Duodenal mucosa (tissue), 2 donors: ENCODE measurements at regions not wholly inside any gene's neighbourhood (a gene's known extent, or its start where the extent isn't known, plus 50 kb on each side); places are given as distances from the start of the nearest gene placed in this dataset.

Experiments
- H3K27ac ChIP-seq: one replicate; pipeline ENCODE4 v1.7.0; 2013; ENCODE audit warnings: low read depth, low read length
- H3K27me3 ChIP-seq, 2 donors: one replicate each; pipeline ENCODE4 v1.7.0; 2013; ENCODE audit warnings: low read length in 2 of 2, control low read depth in 1 of 2; ENCODE audit not compliant: insufficient read depth in 2 of 2, control insufficient read depth in 1 of 2
- H3K36me3 ChIP-seq, 2 donors: one replicate each; pipeline ENCODE4 v1.7.0; 2013; ENCODE audit warnings: low read length in 2 of 2, control low read depth in 1 of 2; ENCODE audit not compliant: insufficient read depth in 2 of 2, control insufficient read depth in 1 of 2
- H3K4me1 ChIP-seq, 2 donors: one replicate each; pipeline ENCODE4 v1.7.0; 2013; ENCODE audit warnings: low read length in 2 of 2, control low read depth in 1 of 2; ENCODE audit not compliant: insufficient read depth in 2 of 2, control insufficient read depth in 1 of 2
- H3K4me3 ChIP-seq, 2 donors: one replicate each; pipeline ENCODE4 v1.7.0; 2013; ENCODE audit warnings: low read length in 2 of 2, low read depth in 1 of 2
- H3K9ac ChIP-seq, 2 donors: one replicate each; pipeline ENCODE4 v1.7.0; 2013; ENCODE audit warnings: low read length in 2 of 2, low read depth in 1 of 2
- H3K9me3 ChIP-seq, 2 donors: one replicate each; pipeline ENCODE4 v1.7.0; 2013; ENCODE audit warnings: low read length in 2 of 2, control low read depth in 1 of 2; ENCODE audit not compliant: control insufficient read depth in 1 of 2

DNA sequence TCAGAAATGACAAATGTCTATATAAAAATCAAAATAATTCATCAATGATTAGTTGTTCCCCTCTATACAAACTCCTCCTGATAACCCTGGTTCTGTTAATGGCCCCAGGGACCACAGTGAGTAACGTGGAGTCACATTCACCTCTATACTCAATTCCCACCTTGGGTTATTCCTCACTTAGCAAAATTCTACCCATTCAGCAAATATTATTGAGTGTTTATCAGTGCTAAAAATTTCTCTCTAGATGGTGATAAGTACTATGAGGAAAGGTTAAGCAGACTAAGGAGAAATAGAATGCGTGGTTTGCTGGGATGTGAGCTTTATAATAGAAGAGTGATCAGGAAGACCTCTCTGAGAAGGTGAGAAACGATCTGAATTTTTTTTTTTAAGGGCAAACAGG lies 1124.5 kb downstream of the BCL11A start:
- H3K36me3 ChIP-seq = no peaks in the 10 kb centered on the region
- H3K4me1 ChIP-seq = no peaks in the 10 kb centered on the region
- no peak overlapping the region for H3K9ac ChIP-seq
- no peaks in the 10 kb centered on the region for H3K27me3 ChIP-seq
- H3K27ac ChIP-seq = no peak overlapping the region
- H3K9me3 ChIP-seq = peaks cover 3 to 6% of the 10 kb centered on the region in 2 donors
- H3K4me3 ChIP-seq = no peak overlapping the region

DNA sequence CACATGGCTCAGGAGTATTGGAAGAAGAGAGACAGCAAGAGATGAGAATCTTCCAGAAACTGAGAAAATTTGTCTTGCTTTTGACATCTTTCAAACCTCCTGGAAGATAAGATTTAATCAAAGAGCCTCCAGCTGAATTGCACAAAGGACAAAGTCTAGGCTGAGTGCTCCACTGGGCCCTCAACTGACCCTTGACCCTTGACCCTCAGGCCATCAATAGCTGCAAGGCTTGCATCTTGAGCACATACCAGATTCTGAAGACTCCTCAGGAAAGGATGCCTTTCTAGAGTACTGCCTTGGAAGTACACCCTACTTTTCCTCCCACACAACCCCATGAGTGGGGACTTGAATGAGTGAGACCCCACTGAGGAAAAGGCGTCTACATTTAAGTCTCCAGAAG lies 1125.5 kb downstream of the BCL11A start:
- Histone ChIP-seq H3K4me3 (no peak overlapping the region), H3K27ac (no peak overlapping the region), H3K9me3 (peaks cover 3 to 5% of the 10 kb centered on the region in 2 donors), H3K9ac (no peak overlapping the region), H3K36me3 (no peaks in the 10 kb centered on the region), H3K4me1 (no peaks in the 10 kb centered on the region), H3K27me3 (no peaks in the 10 kb centered on the region)

DNA sequence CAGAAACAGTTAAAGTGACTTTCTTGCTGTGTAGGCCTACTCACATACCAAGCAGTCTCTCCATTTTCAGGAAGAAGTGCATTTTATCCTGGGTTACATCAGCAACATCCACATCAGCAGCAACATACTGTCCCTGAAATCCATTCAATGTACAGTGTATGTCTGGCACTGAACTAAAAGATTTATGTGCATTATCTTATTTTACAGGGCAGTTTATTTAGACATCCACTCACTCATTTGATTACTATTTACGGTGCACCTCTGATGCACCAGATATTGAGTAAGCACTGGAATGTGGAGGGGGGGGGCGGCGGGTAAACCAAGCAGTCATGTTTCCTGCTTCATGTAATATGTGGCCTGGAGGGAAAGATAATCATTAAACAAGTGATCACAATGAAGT lies 1128.2 kb downstream of the BCL11A start:
- no peak overlapping the region for H3K9ac ChIP-seq
- H3K27me3 ChIP-seq = no peaks in the 10 kb centered on the region
- no peaks in the 10 kb centered on the region for H3K4me1 ChIP-seq
- H3K4me3 ChIP-seq = no peak overlapping the region
- H3K36me3 ChIP-seq = no peaks in the 10 kb centered on the region
- H3K9me3 ChIP-seq = no peaks in the 10 kb centered on the region
- H3K27ac ChIP-seq = no peak overlapping the region

DNA sequence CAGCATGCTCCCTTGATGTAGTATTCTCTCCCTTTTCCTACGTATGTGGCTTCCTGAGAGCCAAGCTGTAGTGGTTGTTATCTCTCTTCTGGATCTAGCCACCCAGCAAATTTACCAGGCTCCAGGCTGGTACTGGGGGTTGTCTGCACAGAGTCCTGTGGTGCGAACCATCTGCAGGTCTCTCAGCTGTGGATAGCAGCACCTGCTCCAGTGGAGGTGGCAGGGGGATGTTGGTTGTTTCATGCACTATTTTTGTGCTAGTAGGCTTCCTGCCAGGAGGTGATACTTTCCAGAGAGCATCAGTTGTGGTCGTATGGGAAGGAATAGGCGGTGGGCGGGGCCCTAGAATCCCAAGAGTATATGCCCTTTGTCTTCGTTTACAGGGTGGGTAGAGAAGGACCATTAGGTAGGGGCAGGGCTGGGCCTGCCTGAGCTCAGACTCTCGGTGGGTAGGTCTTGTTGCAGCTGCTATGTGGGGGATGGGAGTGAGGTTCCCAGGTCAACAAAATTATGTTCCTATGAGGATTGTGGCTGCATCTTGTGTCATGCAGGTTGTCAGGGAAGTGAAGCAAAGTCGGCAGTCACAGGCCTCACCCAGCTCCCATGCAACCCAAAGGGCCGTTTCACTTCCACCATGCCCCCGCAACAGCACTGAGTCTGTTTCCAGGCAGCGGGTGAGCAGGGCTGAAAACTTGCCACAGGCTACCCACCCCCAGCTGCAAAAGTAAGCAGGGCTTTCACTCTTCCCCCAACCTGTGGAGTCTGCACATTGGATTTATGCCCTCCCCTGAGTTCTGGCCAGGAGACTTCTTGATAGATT lies 1139.5 kb downstream of the BCL11A start:
- H3K9ac ChIP-seq = no peak overlapping the region
- H3K27ac ChIP-seq = no peak overlapping the region
- H3K9me3 ChIP-seq = no peaks in the 10 kb centered on the region
- no peaks in the 10 kb centered on the region for H3K4me1 ChIP-seq
- H3K36me3 ChIP-seq = no peaks in the 10 kb centered on the region
- no peak overlapping the region for H3K4me3 ChIP-seq
- no peaks in the 10 kb centered on the region for H3K27me3 ChIP-seq

DNA sequence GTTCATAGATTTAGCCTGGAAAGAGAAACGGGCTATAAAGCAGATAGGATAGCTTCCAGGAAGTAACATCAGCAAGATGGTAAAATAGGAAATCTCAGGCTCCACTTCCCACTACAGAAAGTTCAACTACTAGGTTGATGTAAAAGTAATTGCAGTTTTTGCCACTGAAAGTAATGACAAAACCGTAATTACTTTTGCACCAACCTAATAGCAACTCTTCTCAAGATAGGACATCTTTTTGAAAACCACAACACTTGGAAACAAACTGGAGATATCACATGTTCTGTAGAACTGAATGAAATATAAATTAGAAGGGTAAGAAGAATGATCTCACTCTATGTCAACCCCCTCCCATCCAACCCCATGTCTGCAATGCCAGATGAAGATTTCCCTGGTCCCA lies 1154.3 kb downstream of the BCL11A start:
- Histone ChIP-seq H3K27me3 (no peaks in the 10 kb centered on the region), H3K4me1 (no peaks in the 10 kb centered on the region), H3K9ac (no peak overlapping the region), H3K36me3 (no peaks in the 10 kb centered on the region), H3K9me3 (peaks cover 0 to 4% of the 10 kb centered on the region in 2 donors), H3K4me3 (no peak overlapping the region), H3K27ac (no peak overlapping the region)

DNA sequence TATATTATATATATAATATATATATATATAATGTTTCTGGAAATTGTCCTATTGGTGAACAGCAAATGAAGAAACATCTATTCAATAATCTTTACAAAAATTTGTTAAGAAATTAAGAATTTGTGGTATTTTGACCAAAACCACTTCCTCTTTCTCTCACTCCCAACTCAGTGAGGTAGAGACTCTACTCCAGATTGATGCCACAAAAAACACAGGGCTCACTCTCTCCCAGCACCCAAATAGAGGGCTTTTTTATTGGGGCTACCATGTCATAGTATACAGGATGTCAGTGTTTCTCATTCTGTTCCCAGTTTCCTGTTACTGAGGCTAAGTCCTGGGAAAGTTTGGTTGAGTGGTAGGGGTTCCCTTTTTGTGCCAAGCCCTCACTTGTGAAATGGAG lies 1155.4 kb downstream of the BCL11A start:
- H3K4me1 ChIP-seq = no peaks in the 10 kb centered on the region
- H3K27me3 ChIP-seq = no peaks in the 10 kb centered on the region
- no peak overlapping the region for H3K27ac ChIP-seq
- peaks cover 0 to 4% of the 10 kb centered on the region in 2 donors for H3K9me3 ChIP-seq
- no peak overlapping the region for H3K9ac ChIP-seq
- H3K4me3 ChIP-seq = no peak overlapping the region
- H3K36me3 ChIP-seq = no peaks in the 10 kb centered on the region

DNA sequence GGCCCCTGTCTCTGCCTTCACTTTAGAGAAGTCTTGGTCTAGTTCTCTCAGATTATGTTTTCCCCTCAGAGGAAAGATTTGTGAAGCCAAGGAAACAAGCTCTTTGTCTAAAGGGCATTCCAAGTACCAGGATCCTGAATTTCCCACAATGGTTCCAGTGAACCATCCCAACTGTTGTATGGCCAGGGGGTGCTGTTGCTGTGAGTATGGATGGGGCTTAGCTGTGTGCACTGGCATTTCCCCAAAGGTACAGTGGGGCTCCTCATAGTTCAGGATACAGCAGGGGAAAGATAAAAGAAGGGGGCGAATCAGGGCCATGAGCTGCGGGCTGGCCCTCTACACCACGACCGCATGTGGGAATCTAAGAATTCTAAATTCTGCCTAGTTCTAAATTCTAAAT lies 1154.0 kb upstream of the FANCL start:
- Histone ChIP-seq H3K4me3 (no peak overlapping the region), H3K36me3 (no peaks in the 10 kb centered on the region), H3K27ac (no peak overlapping the region), H3K27me3 (no peaks in the 10 kb centered on the region), H3K4me1 (no peaks in the 10 kb centered on the region), H3K9me3 (no peaks in the 10 kb centered on the region), H3K9ac (no peak overlapping the region)

DNA sequence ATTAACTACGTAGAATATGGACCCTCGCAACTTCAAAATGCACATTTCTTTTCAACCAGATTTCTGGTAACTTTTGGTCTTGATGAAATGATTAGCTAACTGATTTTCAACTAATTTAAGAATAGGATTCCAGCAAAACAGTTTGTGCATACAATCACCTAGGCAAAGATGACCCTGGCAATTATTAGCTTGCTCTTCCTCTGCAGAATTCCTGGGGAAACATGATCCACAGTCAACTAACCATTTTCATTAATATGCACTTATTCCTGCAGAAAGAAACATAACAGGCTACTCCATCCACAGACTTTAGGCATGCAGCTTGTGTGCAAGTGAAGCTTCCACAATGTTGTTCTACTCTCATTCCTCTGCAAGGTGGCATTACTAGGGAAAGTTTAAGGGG lies 1150.8 kb upstream of the FANCL start:
- no peak overlapping the region for H3K4me3 ChIP-seq
- no peak overlapping the region for H3K9ac ChIP-seq
- no peaks in the 10 kb centered on the region for H3K36me3 ChIP-seq
- no peak overlapping the region for H3K27ac ChIP-seq
- no peaks in the 10 kb centered on the region for H3K27me3 ChIP-seq
- no peaks in the 10 kb centered on the region for H3K4me1 ChIP-seq
- H3K9me3 ChIP-seq = no peaks in the 10 kb centered on the region

DNA sequence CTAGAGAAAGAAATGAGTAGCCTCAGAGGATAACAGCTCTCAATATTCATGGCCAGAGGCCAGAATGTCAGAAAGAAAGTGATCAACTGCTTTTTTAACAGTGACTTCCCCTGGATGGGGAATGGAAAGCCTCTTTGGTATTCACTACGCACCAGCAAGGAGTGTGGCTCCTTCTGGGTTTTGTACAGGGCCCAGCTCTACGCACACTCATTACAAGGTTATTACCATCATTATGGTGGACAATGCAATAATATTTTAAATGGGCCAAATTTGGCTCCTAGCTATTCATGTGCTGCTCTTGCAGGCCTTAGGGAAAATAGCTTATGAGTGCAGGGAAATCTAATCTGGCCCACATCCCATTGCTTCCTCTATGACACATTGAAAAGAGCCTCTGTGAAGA lies 1149.5 kb upstream of the FANCL start:
- Histone ChIP-seq H3K4me1 (no peaks in the 10 kb centered on the region), H3K4me3 (no peak overlapping the region), H3K36me3 (no peaks in the 10 kb centered on the region), H3K27me3 (no peaks in the 10 kb centered on the region), H3K27ac (no peak overlapping the region), H3K9ac (no peak overlapping the region), H3K9me3 (no peaks in the 10 kb centered on the region)

DNA sequence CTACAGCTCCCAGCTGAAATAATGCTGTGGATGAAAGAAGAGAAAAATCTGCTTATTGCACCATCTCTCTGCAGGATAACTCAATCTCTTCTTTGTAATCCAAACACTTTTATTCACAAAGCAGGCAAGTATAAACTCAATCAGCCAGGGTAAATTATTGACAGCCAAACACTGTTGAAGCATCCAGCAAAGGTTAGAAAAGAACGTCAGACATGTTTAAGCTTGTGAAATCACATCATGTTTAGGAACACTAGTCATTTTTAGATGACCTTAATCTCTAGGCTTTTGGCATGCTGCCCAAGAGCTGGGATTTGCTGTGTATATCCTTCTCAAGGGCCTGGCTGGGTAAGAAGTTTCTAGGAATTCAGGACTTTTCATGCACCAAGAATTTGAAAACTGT lies 1148.1 kb upstream of the FANCL start:
- Histone ChIP-seq H3K27ac (no peak overlapping the region), H3K9ac (no peak overlapping the region), H3K4me3 (no peak overlapping the region), H3K27me3 (no peaks in the 10 kb centered on the region), H3K36me3 (no peaks in the 10 kb centered on the region), H3K4me1 (no peaks in the 10 kb centered on the region), H3K9me3 (no peaks in the 10 kb centered on the region)
